ENCODE measurements at regions not wholly inside any gene's neighbourhood (a gene's known extent, or its start where the extent isn't known, plus 50 kb on each side); places are given as distances from the start of the nearest gene placed in this dataset.
A peak's percentile ranks its signal among the peaks of the same experiment; 100 is the strongest.
"Not testable (repeated sequence)": the region's sequence is repeated elsewhere in the genome, so short reads cannot be mapped to it uniquely, and the experiment has no call there.

GRCh38 chr2:75896779-75897366, 186.2 kb upstream of the GCFC2 start:
- peak; percentile 25 for DNase-seq (ENCODE audit: low spot score)

GRCh38 chr2:75894170-75894569, 183.5 kb upstream of the GCFC2 start:
- no peak for DNase-seq (ENCODE audit: low spot score)

- no peak for DNase-seq (ENCODE audit: low spot score)
Observed at GRCh38 chr2:75892490-75892889, 181.8 kb upstream of the GCFC2 start.

GRCh38 chr2:75882530-75882929, 171.8 kb upstream of the GCFC2 start:
- DNase-seq (ENCODE audit: low spot score), result no peak

GRCh38 chr2:75875606-75876005, 164.9 kb upstream of the GCFC2 start:
- not testable (repeated sequence) for DNase-seq (ENCODE audit: low spot score)

- not testable (repeated sequence) for DNase-seq (ENCODE audit: low spot score)
Observed at GRCh38 chr2:75871762-75872614, 161.3 kb upstream of the GCFC2 start.

GRCh38 chr2:75870651-75871137, 160.0 kb upstream of the GCFC2 start:
- no peak for DNase-seq (ENCODE audit: low spot score)

GRCh38 chr2:75870133-75870532, 159.4 kb upstream of the GCFC2 start:
- DNase-seq (ENCODE audit: low spot score), result no peak

- DNase-seq (ENCODE audit: low spot score), result no peak
Observed at GRCh38 chr2:75865702-75866101, 155.0 kb upstream of the GCFC2 start.

- DNase-seq (ENCODE audit: low spot score), result no peak
Observed at GRCh38 chr2:75865083-75865482, 154.4 kb upstream of the GCFC2 start.

GRCh38 chr2:75862547-75862946, 151.8 kb upstream of the GCFC2 start:
- no peak for DNase-seq (ENCODE audit: low spot score)

- no peak for DNase-seq (ENCODE audit: low spot score)
Observed at GRCh38 chr2:75853436-75853835, 142.7 kb upstream of the GCFC2 start.

- DNase-seq (ENCODE audit: low spot score), result no peak
Observed at GRCh38 chr2:75852639-75853038, 141.9 kb upstream of the GCFC2 start.

GRCh38 chr2:75846683-75847190, 136.0 kb upstream of the GCFC2 start:
- no peak for DNase-seq (ENCODE audit: low spot score)

GRCh38 chr2:75844651-75845050, 133.9 kb upstream of the GCFC2 start:
- DNase-seq (ENCODE audit: low spot score), result no peak

- DNase-seq (ENCODE audit: low spot score), result not testable (repeated sequence)
Observed at GRCh38 chr2:75834588-75834987, 123.9 kb upstream of the GCFC2 start.

- DNase-seq (ENCODE audit: low spot score), result no peak
Observed at GRCh38 chr2:75833386-75833785, 122.7 kb upstream of the GCFC2 start.

- DNase-seq (ENCODE audit: low spot score), result no peak
Observed at GRCh38 chr2:75828826-75829225, 118.1 kb upstream of the GCFC2 start.

GRCh38 chr2:75823515-75823914, 112.8 kb upstream of the GCFC2 start:
- DNase-seq (ENCODE audit: low spot score), result not testable (repeated sequence)

GRCh38 chr2:75822336-75822735, 111.6 kb upstream of the GCFC2 start:
- no peak for DNase-seq (ENCODE audit: low spot score)

GRCh38 chr2:75820693-75821092, 110.0 kb upstream of the GCFC2 start:
- DNase-seq (ENCODE audit: low spot score), result no peak

GRCh38 chr2:75810611-75811330, 100.1 kb upstream of the GCFC2 start:
- no peak for DNase-seq (ENCODE audit: low spot score)
